ENCODE measurements at regions not wholly inside any gene's neighbourhood (a gene's known extent, or its start where the extent isn't known, plus 50 kb on each side); places are given as distances from the start of the nearest gene placed in this dataset.

DNA sequence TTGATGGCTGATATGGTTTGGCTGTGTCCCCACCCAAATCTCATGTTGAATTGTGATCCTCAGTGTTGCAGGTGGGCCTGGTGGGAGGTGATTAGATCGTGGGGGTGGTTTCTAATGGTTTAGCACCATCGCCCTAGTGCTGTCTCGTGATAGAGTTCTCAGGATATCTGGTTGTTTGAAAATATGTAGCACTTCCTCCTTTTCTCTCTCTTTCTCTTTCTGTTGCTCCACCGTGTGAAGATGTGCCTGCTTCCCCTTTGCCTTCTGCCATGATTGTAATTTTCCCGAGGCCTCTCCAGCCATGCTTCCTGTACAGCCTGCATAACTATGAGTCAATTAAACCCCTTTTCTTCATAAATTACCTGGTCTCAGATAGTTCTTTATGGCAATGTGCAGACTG is 111.6 kb downstream of the SREK1 start:
- no peak for DNase-seq (ENCODE audit: low read depth)
- Histone ChIP-seq H3K4me3 (ENCODE audit: low read depth, low read length) (no peak overlapping the region), H3K27me3 (ENCODE audit: control insufficient read depth, insufficient read depth, low read length) (peaks cover 5% of the 10 kb centered on the region), H3K36me3 (ENCODE audit: control insufficient read depth, insufficient read depth, low read length) (no peaks in the 10 kb centered on the region)
- POLR2A ChIA-PET: no interaction called here
- CTCF ChIA-PET: no interaction called here
- TF ChIP-seq, protein P1, sequence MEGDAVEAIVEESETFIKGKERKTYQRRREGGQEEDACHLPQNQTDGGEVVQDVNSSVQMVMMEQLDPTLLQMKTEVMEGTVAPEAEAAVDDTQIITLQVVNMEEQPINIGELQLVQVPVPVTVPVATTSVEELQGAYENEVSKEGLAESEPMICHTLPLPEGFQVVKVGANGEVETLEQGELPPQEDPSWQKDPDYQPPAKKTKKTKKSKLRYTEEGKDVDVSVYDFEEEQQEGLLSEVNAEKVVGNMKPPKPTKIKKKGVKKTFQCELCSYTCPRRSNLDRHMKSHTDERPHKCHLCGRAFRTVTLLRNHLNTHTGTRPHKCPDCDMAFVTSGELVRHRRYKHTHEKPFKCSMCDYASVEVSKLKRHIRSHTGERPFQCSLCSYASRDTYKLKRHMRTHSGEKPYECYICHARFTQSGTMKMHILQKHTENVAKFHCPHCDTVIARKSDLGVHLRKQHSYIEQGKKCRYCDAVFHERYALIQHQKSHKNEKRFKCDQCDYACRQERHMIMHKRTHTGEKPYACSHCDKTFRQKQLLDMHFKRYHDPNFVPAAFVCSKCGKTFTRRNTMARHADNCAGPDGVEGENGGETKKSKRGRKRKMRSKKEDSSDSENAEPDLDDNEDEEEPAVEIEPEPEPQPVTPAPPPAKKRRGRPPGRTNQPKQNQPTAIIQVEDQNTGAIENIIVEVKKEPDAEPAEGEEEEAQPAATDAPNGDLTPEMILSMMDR (IDR thresholded peaks at IDR 0.05; ENCODE audit: insufficient read depth, low read depth, low read length): no peak

DNA sequence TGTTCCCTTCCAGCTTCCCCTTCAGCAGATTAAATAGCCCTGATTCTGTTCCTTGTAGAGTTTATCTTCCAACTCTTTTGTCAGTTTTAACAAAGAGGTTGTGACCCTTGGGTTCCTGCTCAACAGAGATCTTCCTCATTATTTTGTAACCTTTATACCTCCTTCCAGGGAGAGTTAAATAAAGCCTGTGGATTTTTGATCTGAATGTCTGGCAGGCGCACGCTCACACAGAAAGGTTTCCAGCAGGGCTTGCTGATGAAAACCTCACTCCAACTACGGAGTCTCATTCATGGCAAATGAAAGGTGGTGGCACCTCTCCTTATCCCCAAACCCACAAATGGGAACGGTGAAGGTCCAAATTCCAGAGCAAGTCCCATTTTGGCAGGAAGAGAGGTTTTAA is 129.0 kb downstream of the SREK1 start:
- peaks cover 4% of the 10 kb centered on the region; the same call in 1 of the 2 replicates for H3K27me3 ChIP-seq (ENCODE audit: control insufficient read depth, insufficient read depth, low read length)
- CTCF ChIA-PET: no interaction called here
- no peak for DNase-seq (ENCODE audit: low read depth)
- no peak overlapping the region for H3K4me3 ChIP-seq (ENCODE audit: low read depth, low read length)
- TF ChIP-seq, protein P1 (IDR thresholded peaks at IDR 0.05; ENCODE audit: insufficient read depth, low read depth, low read length): no peak
- H3K36me3 ChIP-seq (ENCODE audit: control insufficient read depth, insufficient read depth, low read length): no peaks in the 10 kb centered on the region
- POLR2A ChIA-PET: no interaction called here

DNA sequence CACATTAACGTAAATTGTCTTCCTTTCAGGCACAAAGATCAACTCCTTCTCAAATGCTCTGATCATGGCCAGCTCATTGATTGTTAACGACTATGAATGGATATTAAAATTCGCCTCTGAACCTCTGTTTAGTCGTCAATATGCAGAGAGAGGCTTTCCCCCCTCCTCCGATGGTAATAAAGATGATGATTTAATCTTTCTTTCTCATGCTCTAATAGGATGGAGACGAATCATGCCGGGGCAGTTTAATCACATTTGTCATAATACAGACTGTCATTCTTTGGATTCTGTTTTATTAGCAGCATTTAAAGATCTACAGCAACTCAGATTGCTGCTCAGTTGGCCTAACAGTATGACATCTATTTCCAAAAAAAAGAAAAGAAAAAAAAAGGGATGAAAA is 132.9 kb downstream of the SREK1 start:
- H3K36me3 ChIP-seq (ENCODE audit: control insufficient read depth, insufficient read depth, low read length): no peaks in the 10 kb centered on the region
- H3K4me3 ChIP-seq (ENCODE audit: low read depth, low read length): no peak overlapping the region
- no peak for DNase-seq (ENCODE audit: low read depth)
- TF ChIP-seq, protein P1 (IDR thresholded peaks at IDR 0.05; ENCODE audit: insufficient read depth, low read depth, low read length): no peak
- ChIA-PET CTCF (interaction anchor here (0.6 to 1.3 kb wide), 2 partner anchors 29 to 31 kb away, joined by 3 read pairs; no protein-coding TSS in a partner anchor), POLR2A (no interaction called here)
- H3K27me3 ChIP-seq (ENCODE audit: control insufficient read depth, insufficient read depth, low read length): peaks cover 4% of the 10 kb centered on the region; the same call in 1 of the 2 replicates

DNA sequence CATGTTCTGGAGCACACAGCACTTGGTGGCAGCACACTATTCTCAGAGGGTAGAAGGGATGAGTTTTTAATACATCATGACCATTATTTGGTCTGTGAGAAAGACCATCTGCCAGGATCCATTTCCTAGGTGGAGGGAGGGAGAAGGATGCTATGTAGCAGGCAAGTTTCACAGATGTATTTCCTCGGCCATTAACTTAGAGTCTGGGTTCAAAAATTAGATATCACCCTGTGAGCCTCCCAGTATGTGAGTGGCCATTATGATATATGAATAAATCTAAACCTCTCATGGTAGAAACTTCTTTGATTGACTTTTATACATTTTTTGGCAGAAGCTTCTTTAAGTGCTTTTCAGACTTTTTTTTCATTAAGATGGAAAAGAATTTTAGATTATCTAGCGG is 133.9 kb downstream of the SREK1 start:
- Histone ChIP-seq H3K4me3 (ENCODE audit: low read depth, low read length) (no peak overlapping the region), H3K27me3 (ENCODE audit: control insufficient read depth, insufficient read depth, low read length) (peaks cover 4% of the 10 kb centered on the region; the same call in 1 of the 2 replicates), H3K36me3 (ENCODE audit: control insufficient read depth, insufficient read depth, low read length) (no peaks in the 10 kb centered on the region)
- POLR2A ChIA-PET: no interaction called here
- TF ChIP-seq, protein P1 (IDR thresholded peaks at IDR 0.05; ENCODE audit: insufficient read depth, low read depth, low read length): no peak
- DNase-seq (ENCODE audit: low read depth): no peak
- CTCF ChIA-PET: interaction anchor here (1.3 kb wide), 1 partner anchor 28 kb away, joined by 3 read pairs; no protein-coding TSS in a partner anchor

DNA sequence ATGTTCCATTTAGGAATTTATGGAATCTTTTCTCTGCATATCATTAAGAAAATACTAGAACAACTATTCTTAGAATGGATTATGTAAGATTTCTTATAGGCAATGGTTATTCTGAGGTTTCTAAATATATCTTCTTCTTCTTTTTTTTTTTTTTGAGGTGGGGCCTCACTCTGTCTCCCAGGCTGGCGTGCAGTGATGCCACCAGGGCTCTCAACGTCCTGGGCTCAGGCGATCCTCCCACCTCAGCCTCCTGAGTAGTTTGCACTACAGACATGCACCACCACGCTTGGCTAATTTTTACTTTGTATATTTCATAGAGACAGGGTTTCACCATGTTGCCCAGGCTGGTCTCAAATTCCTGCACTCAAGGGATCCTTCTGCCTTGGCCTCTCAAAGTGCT is 137.2 kb downstream of the SREK1 start:
- CTCF ChIA-PET: no interaction called here
- POLR2A ChIA-PET: no interaction called here
- TF ChIP-seq, protein P1 (IDR thresholded peaks at IDR 0.05; ENCODE audit: insufficient read depth, low read depth, low read length): no peak
- no peak for DNase-seq (ENCODE audit: low read depth)
- no peak overlapping the region for H3K4me3 ChIP-seq (ENCODE audit: low read depth, low read length)
- peaks cover 2% of the 10 kb centered on the region; the same call in 1 of the 2 replicates for H3K27me3 ChIP-seq (ENCODE audit: control insufficient read depth, insufficient read depth, low read length)
- H3K36me3 ChIP-seq (ENCODE audit: control insufficient read depth, insufficient read depth, low read length): no peaks in the 10 kb centered on the region

Data from BJ (cell line).